B cell (primary cell): ENCODE measurements at regions not wholly inside any gene's neighbourhood (a gene's known extent, or its start where the extent isn't known, plus 50 kb on each side); places are given as distances from the start of the nearest gene placed in this dataset.

Experiments used
- CTCF ChIP-seq: fragments of 200-600 bp; IDR thresholded peaks from one replicate; pipeline ENCODE4 v1.8.0; 2022; ENCODE audit warnings: antibody characterized with exemption, mild to moderate bottlenecking
- EZH2 ChIP-seq: IDR thresholded peaks from 2 replicates; pipeline ENCODE4 v1.6.1; 2012; ENCODE audit warnings: borderline replicate concordance, low read depth, mild to moderate bottlenecking, moderate library complexity, low read length; ENCODE audit not compliant: insufficient read depth, poor library complexity, severe bottlenecking

GRCh38 chr1:18564676-18565075 lies 66.0 kb upstream of the PAX7 start:
- TF ChIP-seq CTCF (no peak), EZH2 (no peak)
